ENCODE measurements at regions not wholly inside any gene's neighbourhood (a gene's known extent, or its start where the extent isn't known, plus 50 kb on each side); places are given as distances from the start of the nearest gene placed in this dataset.
A peak's percentile ranks its signal among the peaks of the same experiment; 100 is the strongest.

GRCh38 chr22:27472975-27473374, 328.6 kb downstream of the MN1 start:
- no peak overlapping the region for H3K4me3 ChIP-seq (ENCODE audit: low read length)
- TF ChIP-seq CTCF (conservative IDR thresholded peaks at IDR 0.05; ENCODE audit: low read depth, low read length): no peak
- no peak for DNase-seq (ENCODE audit: low read depth)

- no peak overlapping the region for H3K4me3 ChIP-seq (ENCODE audit: low read length)
- no peak for DNase-seq (ENCODE audit: low read depth)
- no peak for TF ChIP-seq CTCF (conservative IDR thresholded peaks at IDR 0.05; ENCODE audit: low read depth, low read length)
Measured at GRCh38 chr22:27473533-27473932, 328.0 kb downstream of the MN1 start.

- no peak for TF ChIP-seq CTCF (conservative IDR thresholded peaks at IDR 0.05; ENCODE audit: low read depth, low read length)
- H3K4me3 ChIP-seq (ENCODE audit: low read length): no peak overlapping the region
- no peak for DNase-seq (ENCODE audit: low read depth)
Measured at GRCh38 chr22:27474112-27474571, 327.4 kb downstream of the MN1 start.

DNA sequence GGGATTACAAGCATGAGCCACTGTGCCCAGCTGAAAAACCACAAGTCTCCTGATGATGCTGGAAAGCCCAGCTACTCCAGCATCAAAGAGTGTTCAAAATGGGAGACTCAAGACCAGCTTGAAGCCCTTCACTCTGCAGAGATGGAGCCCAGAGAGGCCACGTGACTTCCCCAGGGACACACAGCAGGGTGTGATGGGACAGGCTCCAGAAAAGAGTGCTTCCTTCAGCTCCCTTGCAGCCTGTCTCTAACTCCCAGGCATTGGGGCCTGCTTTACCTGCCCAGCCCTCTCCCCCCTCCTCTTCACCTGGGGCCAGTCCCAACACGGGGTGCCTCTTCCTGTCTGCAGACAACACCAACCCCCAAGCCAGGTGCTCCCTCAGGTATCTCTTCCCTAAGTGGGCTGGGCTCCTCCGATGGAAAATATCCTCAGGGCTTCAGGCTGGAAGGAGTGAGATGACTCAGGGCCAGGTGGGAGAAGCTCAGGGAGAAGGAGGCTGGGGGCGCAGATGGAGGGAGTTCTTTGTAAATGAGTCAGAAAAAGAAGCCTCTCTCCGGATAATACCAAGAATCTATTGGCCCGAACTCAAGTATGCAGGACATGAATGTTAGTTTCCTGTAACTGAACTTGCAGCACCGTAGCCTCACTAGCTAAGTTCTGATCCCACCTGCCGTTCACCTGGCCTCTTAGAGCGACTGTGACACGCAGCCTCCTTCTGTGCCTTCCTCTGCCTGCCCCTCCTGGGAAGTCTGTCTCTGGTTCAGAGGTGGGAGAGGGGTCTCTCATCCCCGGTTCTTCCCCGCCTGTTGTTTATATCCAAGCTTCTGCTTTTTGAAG, 326.6 kb downstream of the MN1 start:
- no peak for TF ChIP-seq CTCF (conservative IDR thresholded peaks at IDR 0.05; ENCODE audit: low read depth, low read length)
- H3K4me3 ChIP-seq (ENCODE audit: low read length): no peak overlapping the region
- DNase-seq (ENCODE audit: low read depth): peak; percentile 91

DNA sequence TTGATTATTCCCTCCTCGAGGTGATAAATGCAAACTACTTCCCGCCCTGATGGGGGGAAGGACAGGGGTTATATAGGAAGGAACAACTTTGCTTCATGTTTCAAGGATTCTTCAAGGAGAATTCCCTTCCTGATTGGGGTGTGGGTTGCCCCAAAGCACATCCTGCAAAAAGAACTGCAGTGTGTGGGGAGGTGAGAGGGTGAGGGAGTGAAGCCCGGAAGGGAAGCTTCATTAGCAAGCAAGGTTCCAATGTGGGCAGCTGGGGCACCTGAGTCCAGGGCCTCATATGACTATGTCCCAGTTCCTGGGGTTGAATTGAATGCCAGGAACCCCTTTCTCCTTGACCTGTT, 326.0 kb downstream of the MN1 start:
- no peak for DNase-seq (ENCODE audit: low read depth)
- no peak overlapping the region for H3K4me3 ChIP-seq (ENCODE audit: low read length)
- no peak for TF ChIP-seq CTCF (conservative IDR thresholded peaks at IDR 0.05; ENCODE audit: low read depth, low read length)

DNA sequence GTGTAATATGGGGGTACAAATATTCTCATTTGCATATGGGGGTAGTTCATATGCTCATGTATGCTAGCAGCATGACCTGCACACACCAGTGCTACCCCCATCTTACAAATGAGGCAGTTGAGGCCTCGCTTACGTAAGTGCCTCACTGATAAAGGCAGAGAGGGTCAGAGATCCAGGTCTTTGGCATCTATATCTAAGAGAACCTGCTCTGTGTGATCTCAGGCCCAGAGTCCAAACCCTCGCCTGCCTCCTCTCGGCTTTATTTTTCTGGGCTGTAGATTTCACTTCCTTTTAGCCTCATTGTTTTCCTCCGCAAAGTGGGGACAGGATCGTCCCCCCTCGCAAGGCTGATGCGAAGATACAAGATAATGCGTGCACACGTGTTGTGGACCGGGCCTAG, 325.2 kb downstream of the MN1 start:
- no peak for DNase-seq (ENCODE audit: low read depth)
- TF ChIP-seq CTCF (conservative IDR thresholded peaks at IDR 0.05; ENCODE audit: low read depth, low read length): no peak

DNA sequence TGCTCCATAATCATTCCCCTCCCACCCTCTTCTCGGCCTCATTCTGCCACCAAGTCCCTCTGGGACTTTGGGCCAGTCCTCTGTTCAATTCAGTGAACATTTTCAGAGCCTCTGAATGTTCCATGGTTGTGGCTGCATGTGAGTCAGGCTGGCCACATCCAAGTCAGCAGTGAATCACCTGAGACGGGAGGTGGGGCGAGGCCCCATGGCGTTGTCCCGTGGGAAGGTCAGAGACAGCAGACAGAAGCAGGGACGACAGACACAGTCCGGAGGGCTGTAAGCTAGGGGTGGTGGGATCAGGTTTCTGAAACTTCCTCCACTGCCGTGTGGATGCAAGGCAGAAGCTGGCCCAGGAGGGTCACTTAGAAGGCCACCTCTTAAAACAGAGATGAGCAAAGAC, 324.8 kb downstream of the MN1 start:
- DNase-seq (ENCODE audit: low read depth): peak; percentile 59
- H3K4me3 ChIP-seq (ENCODE audit: low read length): no peak overlapping the region
- TF ChIP-seq CTCF (conservative IDR thresholded peaks at IDR 0.05; ENCODE audit: low read depth, low read length): no peak

More for the DNA sequence above, 325.2 kb downstream of the MN1 start:
- H3K4me3 ChIP-seq (ENCODE audit: low read length): no peak overlapping the region
